Left lung (tissue), 4 donors: ENCODE measurements at regions not wholly inside any gene's neighbourhood (a gene's known extent, or its start where the extent isn't known, plus 50 kb on each side); places are given as distances from the start of the nearest gene placed in this dataset.
"Not testable (repeated sequence)": the region's sequence is repeated elsewhere in the genome, so short reads cannot be mapped to it uniquely, and the experiment has no call there.

ENCODE experiments used
- ATAC-seq: fragments of 200-7000 bp; cut with Tn5 transposase; one replicate; pipeline ENCODE4 v1.9.1; 2020; ENCODE audit warnings: moderate library complexity
- DNase-seq, 4 donors: peaks; one replicate each; pipeline ENCODE4 v3.0.0-alpha.2; 2013 to 2020
- H3K27ac ChIP-seq, 2 donors: fragments of 200-600 bp; sonication (generic) in 1 of 2; one replicate each; pipeline versions ENCODE4 v1.5.0 to v1.8.0; 2020 to 2021
- H3K27me3 ChIP-seq, 2 donors: fragments of 200-600 bp; sonication (generic) in 1 of 2; one replicate each; pipeline versions ENCODE4 v1.5.0 to v1.8.0; 2020 to 2021
- H3K36me3 ChIP-seq, 2 donors: fragments of 200-600 bp; sonication (generic) in 1 of 2; one replicate each; pipeline versions ENCODE4 v1.5.0 to v1.8.0; 2020 to 2021
- H3K4me1 ChIP-seq, 2 donors: fragments of 200-600 bp; one replicate each; pipeline ENCODE4 v1.8.0; 2021
- H3K4me3 ChIP-seq, 2 donors: fragments of 200-600 bp; sonication (generic) in 1 of 2; one replicate each; pipeline versions ENCODE4 v1.5.0 to v1.8.0; 2020 to 2021; ENCODE audit warnings: mild to moderate bottlenecking in 1 of 2
- H3K9me3 ChIP-seq, 2 donors: fragments of 200-600 bp; sonication (generic) in 1 of 2; one replicate each; pipeline versions ENCODE4 v1.5.0 to v1.8.0; 2020 to 2021
- CTCF ChIP-seq, 2 donors: fragments of 200-600 bp; sonication (generic) in 1 of 2; IDR thresholded peaks; one replicate each; pipeline versions ENCODE4 v1.5.0 to v1.8.0; 2021; ENCODE audit warnings: antibody characterized with exemption in 2 of 2
- intact Hi-C, 2 donors: fragments of 100-400 bp; cut with DNase I; formaldehyde crosslinking; loops; one replicate each; pipeline versions ENCODE4 v1.11.2 to v1.14.2; 2022
- donor health status: DM: no; HTN: yes; CAD: no.
- donor health status: DM: no; HTN: no; CAD: no.

DNA sequence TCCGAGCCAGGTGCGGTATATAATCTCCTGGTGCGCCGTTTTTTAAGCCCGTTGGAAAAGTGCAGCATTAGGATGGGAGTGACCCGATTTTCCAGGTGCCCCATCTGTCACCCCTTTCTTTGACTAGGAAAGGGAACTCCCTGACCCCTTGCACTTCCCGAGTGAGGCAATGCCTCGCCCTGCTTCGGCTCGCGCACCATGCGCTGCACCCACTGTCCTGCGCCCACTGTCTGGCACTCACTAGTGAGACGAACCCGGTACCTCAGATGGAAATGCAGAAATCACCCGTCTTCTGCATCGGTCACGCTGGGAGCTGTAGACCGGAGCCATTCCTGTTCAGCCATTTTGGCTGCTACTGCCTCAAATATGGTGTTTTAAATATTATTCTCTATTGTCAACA lies 198.0 kb downstream of the MEIS1 start:
- H3K36me3 ChIP-seq, H3K4me3 ChIP-seq, H3K9me3 ChIP-seq, intact Hi-C loops, ATAC-seq, H3K27me3 ChIP-seq, H3K4me1 ChIP-seq, DNase-seq, H3K27ac ChIP-seq: not testable (repeated sequence)

DNA sequence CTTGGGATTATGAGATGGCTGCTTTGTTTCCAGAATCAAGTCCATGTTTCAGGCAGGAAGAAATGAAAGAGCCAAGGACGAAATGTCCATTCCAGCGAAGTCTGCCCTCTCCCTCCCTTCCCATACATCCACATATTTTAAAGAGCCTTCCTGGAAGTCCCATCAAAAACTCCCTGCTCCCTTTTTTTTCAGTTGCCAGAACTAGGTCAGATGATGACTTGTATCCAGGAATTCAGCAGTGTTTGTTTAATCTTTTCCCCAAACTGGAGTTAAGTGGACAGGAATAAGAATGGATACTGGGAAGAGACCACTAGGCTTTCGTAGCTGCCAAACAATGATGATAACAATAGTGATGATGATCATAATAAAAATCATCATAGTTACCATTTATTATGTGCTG lies 198.7 kb downstream of the MEIS1 start:
- TF ChIP-seq CTCF (IDR thresholded peaks at IDR 0.05), result no peak
- Histone ChIP-seq H3K4me1 (no peaks in the 10 kb centered on the region), H3K9me3 (no peaks in the 10 kb centered on the region), H3K27me3 (no peaks in the 10 kb centered on the region), H3K27ac (no peak overlapping the region), H3K4me3 (no peak overlapping the region), H3K36me3 (no peaks in the 10 kb centered on the region)
- ATAC-seq, result no peak
- no peak for DNase-seq
- intact Hi-C loops, result no loop called here

DNA sequence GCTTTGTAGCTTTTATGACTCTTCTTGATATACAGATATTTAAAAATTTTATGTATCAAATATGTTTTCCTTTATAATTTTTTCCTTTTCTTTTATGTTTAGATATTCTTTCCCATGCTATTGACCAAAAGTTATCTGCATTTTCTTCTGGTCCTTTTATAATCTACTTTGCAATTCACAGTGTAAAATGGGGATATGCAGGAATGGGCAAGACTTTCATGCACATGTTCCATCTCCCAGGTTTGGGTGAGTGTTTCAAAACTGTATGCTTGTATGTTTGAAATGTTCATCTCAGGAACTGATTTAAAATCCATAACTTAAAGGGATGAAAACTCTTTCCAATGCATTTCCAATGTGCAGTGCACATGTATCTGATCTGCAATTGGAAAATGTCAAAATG lies 199.9 kb downstream of the MEIS1 start:
- H3K9me3 ChIP-seq, result no peaks in the 10 kb centered on the region
- no peaks in the 10 kb centered on the region for H3K4me1 ChIP-seq
- intact Hi-C loops, result no loop called here
- H3K27me3 ChIP-seq, result no peaks in the 10 kb centered on the region
- no peak for TF ChIP-seq CTCF (IDR thresholded peaks at IDR 0.05)
- ATAC-seq (no peak), DNase-seq (no peak)
- H3K4me3 ChIP-seq, result no peak overlapping the region
- H3K27ac ChIP-seq, result no peak overlapping the region
- H3K36me3 ChIP-seq, result no peaks in the 10 kb centered on the region

- Histone ChIP-seq H3K4me1 (no peaks in the 10 kb centered on the region), H3K36me3 (no peaks in the 10 kb centered on the region), H3K9me3 (no peaks in the 10 kb centered on the region), H3K27ac (no peak overlapping the region), H3K27me3 (no peaks in the 10 kb centered on the region), H3K4me3 (no peak overlapping the region)
- DNase-seq (no peak), ATAC-seq (no peak)
- intact Hi-C loops, result no loop called here
- TF ChIP-seq CTCF (IDR thresholded peaks at IDR 0.05), result no peak
Observed at GRCh38 chr2:66641685-66642084, 206.8 kb downstream of the MEIS1 start.

- ATAC-seq, intact Hi-C loops, H3K4me3 ChIP-seq, H3K27ac ChIP-seq, H3K36me3 ChIP-seq, H3K27me3 ChIP-seq, H3K9me3 ChIP-seq, H3K4me1 ChIP-seq: not testable (repeated sequence)
- DNase-seq, result peak in 1 of 4 donors; percentile 12
Observed at GRCh38 chr2:66648081-66648480, 213.2 kb downstream of the MEIS1 start.

DNA sequence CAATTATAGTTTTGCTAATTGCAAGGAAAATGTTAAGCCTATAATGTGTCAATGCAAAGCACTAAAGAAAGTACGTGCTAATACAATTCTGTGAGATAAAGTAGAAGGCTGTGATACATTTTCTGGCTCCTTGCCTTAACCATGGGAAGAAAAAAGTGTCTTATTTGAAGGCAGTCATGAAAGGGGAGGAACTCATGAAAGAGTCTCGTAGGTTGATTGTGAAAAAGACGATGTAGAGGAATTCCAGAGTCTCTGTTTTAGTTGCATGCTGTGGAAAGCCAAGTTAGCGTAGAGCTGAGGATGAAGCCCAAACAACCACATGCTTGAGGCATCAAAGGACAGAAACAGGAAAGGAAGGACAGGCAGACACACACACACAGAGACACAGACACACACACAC lies 214.1 kb downstream of the MEIS1 start:
- DNase-seq (peak in 1 of 4 donors; percentile 0), ATAC-seq (no peak)
- no peaks in the 10 kb centered on the region for H3K36me3 ChIP-seq
- intact Hi-C loops, result no loop called here
- no peak for TF ChIP-seq CTCF (IDR thresholded peaks at IDR 0.05)
- no peak overlapping the region for H3K27ac ChIP-seq
- peaks cover 0 to 5% of the 10 kb centered on the region in 2 donors for H3K9me3 ChIP-seq
- H3K27me3 ChIP-seq, result no peaks in the 10 kb centered on the region
- no peaks in the 10 kb centered on the region for H3K4me1 ChIP-seq
- no peak overlapping the region for H3K4me3 ChIP-seq
